ENCODE measurements at regions not wholly inside any gene's neighbourhood (a gene's known extent, or its start where the extent isn't known, plus 50 kb on each side); places are given as distances from the start of the nearest gene placed in this dataset.

- TF ChIP-seq, protein P1, sequence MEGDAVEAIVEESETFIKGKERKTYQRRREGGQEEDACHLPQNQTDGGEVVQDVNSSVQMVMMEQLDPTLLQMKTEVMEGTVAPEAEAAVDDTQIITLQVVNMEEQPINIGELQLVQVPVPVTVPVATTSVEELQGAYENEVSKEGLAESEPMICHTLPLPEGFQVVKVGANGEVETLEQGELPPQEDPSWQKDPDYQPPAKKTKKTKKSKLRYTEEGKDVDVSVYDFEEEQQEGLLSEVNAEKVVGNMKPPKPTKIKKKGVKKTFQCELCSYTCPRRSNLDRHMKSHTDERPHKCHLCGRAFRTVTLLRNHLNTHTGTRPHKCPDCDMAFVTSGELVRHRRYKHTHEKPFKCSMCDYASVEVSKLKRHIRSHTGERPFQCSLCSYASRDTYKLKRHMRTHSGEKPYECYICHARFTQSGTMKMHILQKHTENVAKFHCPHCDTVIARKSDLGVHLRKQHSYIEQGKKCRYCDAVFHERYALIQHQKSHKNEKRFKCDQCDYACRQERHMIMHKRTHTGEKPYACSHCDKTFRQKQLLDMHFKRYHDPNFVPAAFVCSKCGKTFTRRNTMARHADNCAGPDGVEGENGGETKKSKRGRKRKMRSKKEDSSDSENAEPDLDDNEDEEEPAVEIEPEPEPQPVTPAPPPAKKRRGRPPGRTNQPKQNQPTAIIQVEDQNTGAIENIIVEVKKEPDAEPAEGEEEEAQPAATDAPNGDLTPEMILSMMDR (IDR thresholded peaks at IDR 0.05) = no peak
- TF ChIP-seq POLR2A (IDR thresholded peaks at IDR 0.05) = no peak
- Histone ChIP-seq H3K27ac (no peak overlapping the region), H3K27me3 (no peaks in the 10 kb centered on the region), H3K4me1 (peaks cover 6% of the 10 kb centered on the region), H3K4me3 (no peak overlapping the region), H3K9me3 (no peaks in the 10 kb centered on the region), H3K36me3 (replicated peaks in 1 of 2; ENCODE audit: insufficient read depth in 1 of 2, low read depth in 2 of 2) (no peaks in the 10 kb centered on the region)
- DNase-seq (no peak), ATAC-seq (no peak)
- 19 to 21% methylated on average over 3 of the region's 3 CpGs for WGBS, 2 donors
- intact Hi-C loops (cut with DNase I) = no loop called here
Observed at GRCh38 chr4:103292959-103293358, 94.8 kb upstream of the CENPE start.

DNA sequence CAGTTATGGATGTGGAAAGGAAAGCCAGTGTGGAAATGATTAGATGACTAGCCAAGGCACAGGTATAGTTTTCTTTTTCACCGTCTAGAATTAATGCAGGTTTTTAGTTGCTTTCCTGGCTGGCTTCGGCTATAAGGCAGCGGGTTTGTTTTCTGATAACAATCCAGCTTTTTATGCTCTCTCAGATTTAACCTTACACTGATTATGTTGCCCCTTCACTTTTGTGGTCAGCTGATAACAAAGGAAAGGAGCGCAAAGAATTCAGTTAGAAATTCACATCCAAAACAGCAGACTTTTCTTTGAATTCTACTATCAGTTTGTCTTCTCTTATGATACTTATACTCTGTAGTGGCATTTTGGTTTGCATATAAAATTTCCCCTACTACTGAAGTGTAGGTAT is 94.2 kb upstream of the CENPE start:
- WGBS, 2 donors = 37 to 52% methylated on average over 4 of the region's 4 CpGs
- no peaks in the 10 kb centered on the region for H3K27me3 ChIP-seq
- DNase-seq = no peak
- intact Hi-C loops (cut with DNase I) = no loop called here
- no peak overlapping the region for H3K27ac ChIP-seq
- peaks cover 6% of the 10 kb centered on the region for H3K4me1 ChIP-seq
- no peak for TF ChIP-seq POLR2A (IDR thresholded peaks at IDR 0.05)
- TF ChIP-seq, protein P1 (IDR thresholded peaks at IDR 0.05) = no peak
- H3K36me3 ChIP-seq (replicated peaks in 1 of 2; ENCODE audit: insufficient read depth in 1 of 2, low read depth in 2 of 2) = no peaks in the 10 kb centered on the region
- no peak for ATAC-seq
- H3K9me3 ChIP-seq = no peaks in the 10 kb centered on the region
- no peak overlapping the region for H3K4me3 ChIP-seq

DNA sequence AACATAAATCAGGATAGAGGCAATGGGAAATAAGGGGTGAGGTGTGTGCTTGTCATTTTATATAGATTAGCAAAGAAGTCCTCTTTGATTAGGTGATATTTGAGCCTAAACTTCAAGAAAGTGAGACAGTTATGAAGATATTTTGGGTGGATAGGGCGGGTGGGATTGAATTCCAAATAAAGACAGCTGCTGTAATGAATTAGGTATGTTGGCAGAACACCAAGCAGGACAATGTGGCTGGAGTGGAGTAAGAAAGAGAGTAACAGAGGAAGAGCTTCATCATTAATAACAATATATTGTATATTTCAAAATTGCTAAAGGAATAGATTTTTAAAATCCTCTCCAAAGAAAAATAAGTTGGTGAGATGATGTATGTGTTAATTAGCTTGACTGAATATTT is 91.0 kb upstream of the CENPE start:
- no peak overlapping the region for H3K4me3 ChIP-seq
- H3K27ac ChIP-seq = no peak overlapping the region
- 72 to 75% methylated on average over 1 of the region's 1 CpG for WGBS, 2 donors
- intact Hi-C loops (cut with DNase I) = no loop called here
- DNase-seq = no peak
- TF ChIP-seq POLR2A (IDR thresholded peaks at IDR 0.05) = no peak
- TF ChIP-seq, protein P1 (IDR thresholded peaks at IDR 0.05) = no peak
- ATAC-seq = no peak
- H3K27me3 ChIP-seq = no peaks in the 10 kb centered on the region
- no peaks in the 10 kb centered on the region for H3K36me3 ChIP-seq (replicated peaks in 1 of 2; ENCODE audit: insufficient read depth in 1 of 2, low read depth in 2 of 2)
- H3K9me3 ChIP-seq = no peaks in the 10 kb centered on the region
- H3K4me1 ChIP-seq = peaks cover under 1% of the 10 kb centered on the region

DNA sequence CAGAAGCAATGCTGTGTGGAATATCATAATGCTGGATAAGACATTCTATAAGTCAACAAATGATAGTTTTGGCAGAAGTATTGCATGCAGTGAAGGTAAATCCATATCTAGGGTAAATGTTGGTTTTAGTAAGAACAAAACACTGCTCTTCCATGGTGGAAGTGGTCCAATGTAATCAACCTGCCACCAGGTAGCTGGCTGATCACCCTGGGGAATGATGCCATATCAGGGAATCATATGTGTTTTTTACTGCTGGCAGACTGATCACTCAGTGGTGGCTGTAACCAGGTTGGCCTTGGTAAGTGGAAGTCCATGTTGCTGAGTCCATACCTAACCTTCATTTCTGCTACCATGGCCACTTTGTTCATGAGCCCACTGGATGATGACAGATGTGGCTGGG is 74.0 kb upstream of the CENPE start:
- intact Hi-C loops (cut with DNase I) = no loop called here
- peak; percentile 45 to 65 (median 56) for DNase-seq
- ATAC-seq = peak; percentile 79

GRCh38 chr4:103268746-103269145 is 70.6 kb upstream of the CENPE start:
- H3K36me3 ChIP-seq (replicated peaks in 1 of 2; ENCODE audit: insufficient read depth in 1 of 2, low read depth in 2 of 2) = no peaks in the 10 kb centered on the region
- ATAC-seq = no peak
- DNase-seq = no peak
- intact Hi-C loops (cut with DNase I) = no loop called here
- TF ChIP-seq POLR2A (IDR thresholded peaks at IDR 0.05) = no peak
- TF ChIP-seq, protein P1 (IDR thresholded peaks at IDR 0.05) = no peak
- H3K27me3 ChIP-seq = no peaks in the 10 kb centered on the region
- no peak overlapping the region for H3K4me3 ChIP-seq
- peaks cover 12% of the 10 kb centered on the region for H3K4me1 ChIP-seq
- no peak overlapping the region for H3K27ac ChIP-seq
- H3K9me3 ChIP-seq = no peaks in the 10 kb centered on the region

More for the DNA sequence above, 74.0 kb upstream of the CENPE start:
- Histone ChIP-seq H3K9me3 (no peaks in the 10 kb centered on the region), H3K27me3 (no peaks in the 10 kb centered on the region), H3K4me1 (peaks cover 12% of the 10 kb centered on the region), H3K36me3 (replicated peaks in 1 of 2; ENCODE audit: insufficient read depth in 1 of 2, low read depth in 2 of 2) (no peaks in the 10 kb centered on the region), H3K27ac (no peak overlapping the region), H3K4me3 (no peak overlapping the region)
- TF ChIP-seq, protein P1 (IDR thresholded peaks at IDR 0.05) = no peak
- no peak for TF ChIP-seq POLR2A (IDR thresholded peaks at IDR 0.05)
